Body of pancreas (tissue), 4 donors: ENCODE measurements at regions not wholly inside any gene's neighbourhood (a gene's known extent, or its start where the extent isn't known, plus 50 kb on each side); places are given as distances from the start of the nearest gene placed in this dataset.

Experiments used
- CTCF ChIP-seq, 7 experiments: fragments of 450-650 bp in 4 of 7; fragments of 200-600 bp in 3 of 7; sonication (generic) in 3 of 7; IDR thresholded peaks; one replicate each; pipeline ENCODE4 v1.5.1; 2016 to 2019; ENCODE audit warnings: antibody characterized with exemption in 7 of 7
- POLR2A ChIP-seq, 3 donors: fragments of 450-650 bp; IDR thresholded peaks; one replicate each; pipeline ENCODE4 v1.6.1; 2016; ENCODE audit warnings: antibody characterized with exemption in 3 of 3, mild to moderate bottlenecking in 2 of 3

DNA sequence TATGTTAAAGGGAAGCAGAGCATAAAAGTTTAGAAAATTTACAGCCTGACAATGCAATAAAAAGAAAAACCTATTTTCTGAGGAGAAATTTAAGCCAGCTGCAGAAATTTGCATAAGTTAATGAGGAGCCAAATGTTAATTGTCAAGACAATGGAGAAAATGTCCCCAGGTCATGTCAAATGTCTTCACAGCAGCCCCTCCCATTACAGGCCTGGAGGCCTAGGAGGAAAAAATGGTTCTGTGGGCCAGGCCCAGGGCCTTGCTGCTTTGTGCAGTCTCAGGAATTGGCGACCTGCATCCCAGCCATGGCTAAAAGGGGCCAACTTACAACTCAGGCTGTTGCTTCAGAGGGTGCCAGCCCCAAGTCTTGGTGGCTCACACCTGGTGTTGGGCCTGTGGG, 275.4 kb upstream of the RPS6KA3 start:
- TF ChIP-seq CTCF (IDR thresholded peaks at IDR 0.05), result no peak
- TF ChIP-seq POLR2A (IDR thresholded peaks at IDR 0.05), result no peak
